A549 (cell line): ENCODE measurements at regions not wholly inside any gene's neighbourhood (a gene's known extent, or its start where the extent isn't known, plus 50 kb on each side); places are given as distances from the start of the nearest gene placed in this dataset.

ENCODE experiments used
- EP300 ChIP-seq, 2 experiments: fragments of >200 bp; sonication (Bioruptor Twin); formaldehyde crosslinking; IDR thresholded peaks; 2 replicates in 1 of 2; 3 replicates in 1 of 2; pipeline ENCODE4 v1.6.1; 2016 to 2017
- POLR2A ChIP-seq: IDR thresholded peaks from 2 replicates; pipeline ENCODE4 v1.6.1; 2012; ENCODE audit warnings: mild to moderate bottlenecking, low read length
- RAD21 ChIP-seq, 2 experiments: fragments of >200 bp in 1 of 2; sonication (Bioruptor Twin) in 1 of 2; formaldehyde crosslinking in 1 of 2; IDR thresholded peaks in 1 of 2; conservative IDR thresholded peaks in 1 of 2; 2 replicates in 1 of 2; 3 replicates in 1 of 2; pipeline ENCODE4 v1.6.1; 2012 to 2018; ENCODE audit warnings: inconsistent platforms in 1 of 2
- TF ChIP-seq, protein P1 (sequence below): fragments of 450-650 bp; IDR thresholded peaks from 2 replicates; pipeline ENCODE4 v1.6.1; 2014; ENCODE audit warnings: antibody characterized with exemption
- TF ChIP-seq, protein P2 (sequence below): fragments of >200 bp; sonication (Bioruptor Twin); formaldehyde crosslinking; IDR thresholded peaks from 3 replicates; pipeline ENCODE4 v1.5.1; 2016

DNA sequence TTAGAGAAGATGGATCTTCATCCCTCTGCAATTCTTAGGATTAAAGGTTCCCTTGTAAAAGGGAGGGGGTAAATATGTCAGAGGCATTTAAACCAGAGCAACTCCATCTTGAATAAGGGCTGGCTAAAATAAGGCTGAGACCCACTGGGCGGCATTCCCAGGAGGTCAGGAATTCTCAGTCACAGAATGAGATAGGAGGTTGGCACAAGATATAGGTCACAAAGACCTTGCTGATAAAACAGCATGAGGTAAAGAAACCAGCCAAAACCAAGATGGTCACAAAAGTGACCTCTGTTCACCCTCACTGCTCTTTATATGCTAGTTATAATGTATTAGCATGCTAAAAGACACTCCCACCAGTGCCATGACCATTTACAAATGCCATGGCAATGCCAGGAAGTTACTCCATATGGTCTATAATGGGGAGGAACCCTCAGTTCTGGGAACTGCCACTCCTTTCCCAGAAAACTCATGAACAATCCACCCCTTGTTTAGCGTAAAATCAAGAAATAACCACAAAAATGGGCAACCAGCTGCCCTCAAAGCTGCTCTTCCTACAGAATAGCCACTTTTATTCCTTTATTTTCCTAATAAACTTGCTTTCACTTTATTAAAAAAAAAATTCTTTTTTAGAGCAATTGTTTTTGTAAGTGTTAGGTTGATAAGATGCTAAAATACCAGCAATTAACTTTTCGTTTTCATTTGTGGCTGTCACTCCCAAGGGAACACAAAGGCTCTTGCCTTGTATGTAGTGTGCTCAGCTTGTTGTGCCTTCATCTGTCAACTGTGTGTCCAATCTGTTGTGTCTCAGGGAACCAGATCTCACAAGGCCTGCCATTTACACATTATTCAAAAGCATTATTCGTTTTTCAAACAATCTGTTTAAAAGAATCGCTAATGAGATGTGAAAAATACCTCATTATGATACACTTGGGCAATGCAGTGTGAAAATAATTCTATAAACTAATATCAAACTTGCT lies 205.2 kb upstream of the RGPD4 start:
- TF ChIP-seq, protein P1, sequence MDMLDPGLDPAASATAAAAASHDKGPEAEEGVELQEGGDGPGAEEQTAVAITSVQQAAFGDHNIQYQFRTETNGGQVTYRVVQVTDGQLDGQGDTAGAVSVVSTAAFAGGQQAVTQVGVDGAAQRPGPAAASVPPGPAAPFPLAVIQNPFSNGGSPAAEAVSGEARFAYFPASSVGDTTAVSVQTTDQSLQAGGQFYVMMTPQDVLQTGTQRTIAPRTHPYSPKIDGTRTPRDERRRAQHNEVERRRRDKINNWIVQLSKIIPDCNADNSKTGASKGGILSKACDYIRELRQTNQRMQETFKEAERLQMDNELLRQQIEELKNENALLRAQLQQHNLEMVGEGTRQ = no peak
- TF ChIP-seq RAD21 (conservative IDR thresholded peaks at IDR 0.05 in 1 of 2, IDR thresholded peaks at IDR 0.05 in 1 of 2) = no peak
- TF ChIP-seq POLR2A = no peak
- TF ChIP-seq EP300 (IDR thresholded peaks at IDR 0.05) = no peak
- TF ChIP-seq, protein P2, sequence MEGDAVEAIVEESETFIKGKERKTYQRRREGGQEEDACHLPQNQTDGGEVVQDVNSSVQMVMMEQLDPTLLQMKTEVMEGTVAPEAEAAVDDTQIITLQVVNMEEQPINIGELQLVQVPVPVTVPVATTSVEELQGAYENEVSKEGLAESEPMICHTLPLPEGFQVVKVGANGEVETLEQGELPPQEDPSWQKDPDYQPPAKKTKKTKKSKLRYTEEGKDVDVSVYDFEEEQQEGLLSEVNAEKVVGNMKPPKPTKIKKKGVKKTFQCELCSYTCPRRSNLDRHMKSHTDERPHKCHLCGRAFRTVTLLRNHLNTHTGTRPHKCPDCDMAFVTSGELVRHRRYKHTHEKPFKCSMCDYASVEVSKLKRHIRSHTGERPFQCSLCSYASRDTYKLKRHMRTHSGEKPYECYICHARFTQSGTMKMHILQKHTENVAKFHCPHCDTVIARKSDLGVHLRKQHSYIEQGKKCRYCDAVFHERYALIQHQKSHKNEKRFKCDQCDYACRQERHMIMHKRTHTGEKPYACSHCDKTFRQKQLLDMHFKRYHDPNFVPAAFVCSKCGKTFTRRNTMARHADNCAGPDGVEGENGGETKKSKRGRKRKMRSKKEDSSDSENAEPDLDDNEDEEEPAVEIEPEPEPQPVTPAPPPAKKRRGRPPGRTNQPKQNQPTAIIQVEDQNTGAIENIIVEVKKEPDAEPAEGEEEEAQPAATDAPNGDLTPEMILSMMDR = no peak
